ELR (cell line): ENCODE measurements at regions not wholly inside any gene's neighbourhood (a gene's known extent, or its start where the extent isn't known, plus 50 kb on each side); places are given as distances from the start of the nearest gene placed in this dataset.
"Not testable (repeated sequence)": the region's sequence is repeated elsewhere in the genome, so short reads cannot be mapped to it uniquely, and the experiment has no call there.

ENCODE experiments used
- DNase-seq: peaks from one replicate; pipeline ENCODE4 v3.0.0-alpha.2; 2015; ENCODE audit warnings: low read depth

DNA sequence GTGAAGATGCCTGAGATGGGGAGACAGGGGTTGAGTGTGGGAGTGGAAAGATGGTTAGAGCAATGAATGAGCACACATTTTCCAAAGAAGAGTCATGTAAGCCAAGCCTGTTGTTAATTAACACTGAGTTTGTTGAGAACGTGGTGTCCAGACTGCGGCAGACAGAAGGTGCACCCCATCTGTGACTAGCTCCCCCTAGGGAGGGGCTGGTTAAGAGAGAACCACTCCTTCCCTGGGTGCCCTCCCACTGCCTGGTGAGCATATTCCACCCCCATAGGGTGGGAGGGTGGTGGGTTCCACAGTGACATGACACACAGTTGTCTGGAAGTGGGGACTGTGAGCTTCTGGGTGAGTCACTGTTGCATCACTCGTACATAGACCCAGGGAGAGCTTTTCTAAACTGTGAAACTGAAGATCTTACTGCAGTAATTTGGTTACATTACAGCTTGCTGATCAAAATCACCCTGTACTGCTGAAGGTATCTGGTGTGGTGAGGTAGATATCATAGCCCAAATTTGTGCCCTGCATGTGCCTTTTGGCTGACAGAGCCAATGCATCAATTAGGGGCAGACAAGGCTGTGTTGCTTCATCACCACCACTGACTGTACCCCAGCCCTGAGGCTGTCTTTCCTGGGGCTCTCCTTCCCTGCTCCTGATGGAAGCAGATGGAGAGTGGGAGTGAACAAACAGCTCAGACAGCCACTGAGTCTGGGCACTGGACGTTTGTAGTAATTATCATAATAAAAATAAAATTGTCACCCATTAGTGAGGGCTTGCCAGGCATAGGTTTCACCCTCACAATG lies 150.9 kb downstream of the EMP1 start:
- peak; percentile 79 for DNase-seq

DNA sequence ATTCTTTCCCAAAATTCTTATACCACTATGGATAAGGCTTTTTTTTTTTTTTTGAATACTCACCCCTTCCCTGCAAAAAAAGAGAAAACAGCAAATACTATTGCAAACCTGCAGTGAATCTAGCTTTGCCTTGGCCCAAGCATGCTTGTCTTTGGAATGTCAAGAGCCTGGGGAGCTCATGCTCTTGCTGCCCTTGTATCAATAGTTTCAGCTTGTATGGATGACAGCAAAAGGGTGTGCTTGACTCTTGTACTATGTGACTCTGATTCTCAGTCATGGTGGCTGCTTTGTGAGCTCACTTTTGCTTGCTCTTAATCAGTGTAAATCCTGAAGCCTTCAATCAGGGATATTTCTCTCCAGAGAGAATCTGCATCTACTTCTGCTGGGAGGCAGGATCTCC lies 149.2 kb downstream of the EMP1 start:
- DNase-seq = no peak

DNA sequence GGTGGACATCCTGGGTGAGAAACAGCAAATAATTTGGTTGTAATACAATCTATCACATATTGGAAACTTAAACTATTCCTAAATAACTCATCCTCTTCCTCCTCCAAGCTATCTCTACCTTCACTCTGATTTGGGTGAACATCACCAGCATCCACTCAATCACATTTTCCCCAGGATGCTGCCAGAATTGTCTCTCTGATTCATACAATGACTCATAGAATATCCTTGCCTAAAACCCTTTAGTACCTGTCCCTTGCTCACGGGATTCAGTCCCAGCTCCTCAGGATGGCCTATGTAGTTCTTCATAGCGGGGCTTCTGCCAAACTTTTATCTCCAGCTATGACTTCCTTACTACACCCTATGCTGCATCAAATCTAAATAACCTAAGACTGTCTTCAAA lies 146.8 kb downstream of the EMP1 start:
- peak; percentile 37 for DNase-seq

DNA sequence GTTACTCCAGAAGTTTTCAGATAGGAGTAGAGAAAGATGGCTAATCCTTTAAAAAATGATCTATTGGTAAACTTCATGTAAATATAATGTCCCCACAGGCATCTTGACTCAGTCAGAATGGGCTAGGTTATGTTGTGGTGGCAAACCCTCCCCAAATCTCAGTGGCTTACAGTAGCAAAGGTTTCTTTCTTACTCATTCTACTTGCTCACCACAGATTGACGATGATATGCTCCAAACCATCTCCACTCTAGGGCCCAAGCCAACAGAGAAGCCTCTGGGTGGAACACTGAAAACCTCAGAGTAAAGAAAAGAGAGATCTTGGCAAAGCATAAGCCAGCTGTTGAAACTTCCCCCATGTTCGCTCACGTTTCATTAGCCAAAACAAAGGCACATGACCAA lies 146.4 kb downstream of the EMP1 start:
- DNase-seq = peak; percentile 15

DNA sequence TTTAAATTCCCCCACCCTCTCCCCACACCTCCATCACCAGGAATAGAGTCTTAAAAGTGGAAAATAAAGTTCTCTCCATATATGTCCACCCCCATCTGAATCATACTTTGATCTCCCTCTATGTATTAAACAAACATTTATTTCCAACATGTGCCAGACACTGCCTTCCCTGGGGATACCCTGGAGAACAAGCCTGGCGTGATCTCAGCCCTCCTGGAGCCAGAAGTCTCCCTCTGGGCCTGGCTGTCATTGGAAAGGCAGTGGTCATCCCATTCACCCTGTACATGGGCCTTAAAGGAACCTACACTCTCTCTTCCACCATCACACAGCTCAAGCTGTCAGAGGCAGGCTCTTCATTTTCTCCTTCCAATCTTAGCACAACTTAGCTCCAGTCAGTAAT lies 143.6 kb downstream of the EMP1 start:
- no peak for DNase-seq

DNA sequence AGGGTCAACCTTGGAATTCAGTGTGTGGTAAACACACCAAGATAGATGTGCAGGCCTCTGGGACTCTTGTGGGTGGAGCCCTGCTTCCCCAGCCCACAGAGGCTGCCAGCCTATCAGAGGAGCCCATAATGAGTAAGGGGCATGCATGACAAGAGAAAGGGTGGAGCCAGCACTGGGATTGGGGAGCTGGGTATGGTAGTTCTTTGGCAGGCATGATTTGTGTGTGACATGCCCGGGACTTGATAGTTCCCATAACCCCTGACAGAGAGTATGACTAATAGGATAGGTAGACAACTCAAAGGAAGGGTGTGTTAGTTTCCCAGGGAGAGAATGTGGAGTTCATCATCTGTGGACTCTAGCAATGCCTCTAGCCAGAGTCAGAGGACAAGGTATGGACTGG lies 143.0 kb downstream of the EMP1 start:
- DNase-seq = peak; percentile 60

DNA sequence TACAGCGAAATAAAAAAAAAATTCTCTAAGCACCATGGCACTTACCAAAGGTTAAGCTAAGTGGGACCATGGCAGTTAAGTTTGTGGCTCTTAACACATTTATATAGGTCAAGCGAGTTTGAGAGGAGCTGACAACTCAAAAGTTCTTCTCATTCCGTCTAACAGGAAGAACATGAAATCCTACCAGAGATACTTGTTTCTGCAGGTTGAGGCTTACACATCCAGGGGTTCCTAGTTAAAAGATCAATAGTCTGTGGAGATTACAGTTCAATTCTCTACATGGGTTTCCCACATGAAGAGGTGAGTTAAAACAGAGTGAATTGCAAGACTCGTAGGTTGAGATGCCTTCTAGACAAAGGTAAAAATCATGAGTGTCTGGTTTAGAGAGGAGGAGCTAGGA lies 142.6 kb downstream of the EMP1 start:
- no peak for DNase-seq

DNA sequence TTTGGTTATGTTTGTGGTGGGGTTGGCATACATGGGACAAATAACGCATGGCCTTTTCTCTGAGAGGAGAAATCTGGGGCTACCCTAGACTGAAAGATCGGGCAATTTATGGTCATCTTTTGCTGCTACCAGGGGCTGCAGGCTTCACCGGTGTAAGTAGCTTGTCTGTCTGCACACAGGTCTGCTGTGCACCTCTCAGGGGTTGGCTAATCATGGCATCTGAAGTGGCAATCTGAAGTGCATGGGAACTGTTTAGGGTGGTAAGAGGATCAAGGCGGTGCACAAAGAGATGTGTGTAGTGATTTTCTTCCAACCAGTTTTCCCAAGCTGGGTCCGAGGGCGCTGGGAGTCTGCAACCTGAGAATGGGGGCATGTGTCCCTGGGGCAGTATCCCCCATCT lies 141.3 kb downstream of the EMP1 start:
- DNase-seq = no peak

DNA sequence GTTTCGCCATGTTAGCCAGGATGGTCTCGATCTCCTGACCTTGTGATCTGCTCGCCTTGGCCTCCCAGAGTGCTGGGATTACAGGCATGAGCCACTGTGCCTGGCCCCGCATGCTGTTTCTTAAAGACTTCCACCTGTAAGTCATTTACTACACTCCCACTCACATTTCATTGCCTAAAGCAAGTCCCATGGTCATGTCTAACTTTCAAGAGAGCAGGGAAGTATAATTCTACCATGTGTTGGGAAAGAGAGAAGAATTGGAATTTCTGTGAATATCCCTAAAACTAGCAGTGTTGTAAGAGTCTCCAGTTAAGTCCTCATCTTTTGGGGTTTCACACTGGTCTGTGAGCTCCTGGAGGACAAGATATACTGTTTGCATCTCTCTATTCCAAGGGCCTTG lies 139.7 kb downstream of the EMP1 start:
- no peak for DNase-seq

DNA sequence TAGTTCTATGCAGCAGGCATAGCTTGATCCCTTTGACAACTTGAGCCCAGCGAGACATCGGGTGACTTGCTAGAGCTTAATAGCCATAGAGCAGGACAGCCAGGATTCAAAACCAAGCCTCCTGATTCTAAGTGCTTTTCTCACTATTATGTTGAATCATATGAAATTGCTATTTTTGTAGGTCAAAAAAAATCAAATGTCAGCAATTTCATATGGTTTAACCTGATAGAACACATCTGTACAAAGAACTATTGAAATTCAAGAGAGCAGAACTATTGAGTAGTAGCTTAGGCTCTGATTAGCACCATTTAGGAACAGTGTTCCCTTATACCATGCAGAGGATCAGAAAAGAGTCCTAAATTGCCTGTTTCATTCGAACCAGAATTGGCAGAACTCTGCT lies 132.0 kb downstream of the EMP1 start:
- DNase-seq = no peak

DNA sequence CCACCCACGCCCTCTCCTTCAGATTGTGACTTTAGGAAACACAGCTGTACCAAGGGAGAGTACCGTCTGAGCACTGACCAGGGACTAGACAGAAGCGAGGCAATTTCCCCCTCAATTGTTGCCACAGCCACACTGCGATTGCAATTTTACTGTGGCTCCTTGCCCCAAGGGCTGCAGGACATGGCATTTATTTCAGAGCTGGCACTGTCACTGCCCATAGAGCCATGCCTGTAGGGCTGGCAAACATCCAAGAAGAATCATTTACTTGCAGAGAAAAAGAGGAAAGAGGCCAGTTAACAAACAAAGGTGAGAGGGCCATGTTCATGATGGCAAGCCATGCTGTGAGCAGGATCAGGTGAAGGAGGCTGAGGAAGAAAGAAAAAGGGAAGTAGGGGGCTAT lies 129.6 kb downstream of the EMP1 start:
- DNase-seq = no peak

DNA sequence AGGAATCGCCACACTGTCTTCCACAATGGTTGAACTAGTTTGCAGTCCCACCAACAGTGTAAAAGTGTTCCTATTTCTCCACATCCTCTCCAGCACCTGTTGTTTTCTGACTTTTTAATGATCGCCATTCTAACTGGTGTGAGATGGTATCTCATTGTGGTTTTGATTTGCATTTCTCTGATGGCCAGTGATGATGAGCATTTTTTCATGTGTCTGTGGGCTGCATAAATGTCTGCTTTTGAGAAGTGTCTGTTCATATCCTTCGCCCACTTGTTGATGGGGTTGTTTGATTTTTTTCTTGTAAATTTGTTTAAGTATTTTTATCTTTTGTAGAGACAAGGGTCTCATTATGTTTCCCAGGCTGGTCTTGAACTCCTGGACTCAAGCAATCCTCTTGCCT lies 128.5 kb downstream of the EMP1 start:
- not testable (repeated sequence) for DNase-seq

DNA sequence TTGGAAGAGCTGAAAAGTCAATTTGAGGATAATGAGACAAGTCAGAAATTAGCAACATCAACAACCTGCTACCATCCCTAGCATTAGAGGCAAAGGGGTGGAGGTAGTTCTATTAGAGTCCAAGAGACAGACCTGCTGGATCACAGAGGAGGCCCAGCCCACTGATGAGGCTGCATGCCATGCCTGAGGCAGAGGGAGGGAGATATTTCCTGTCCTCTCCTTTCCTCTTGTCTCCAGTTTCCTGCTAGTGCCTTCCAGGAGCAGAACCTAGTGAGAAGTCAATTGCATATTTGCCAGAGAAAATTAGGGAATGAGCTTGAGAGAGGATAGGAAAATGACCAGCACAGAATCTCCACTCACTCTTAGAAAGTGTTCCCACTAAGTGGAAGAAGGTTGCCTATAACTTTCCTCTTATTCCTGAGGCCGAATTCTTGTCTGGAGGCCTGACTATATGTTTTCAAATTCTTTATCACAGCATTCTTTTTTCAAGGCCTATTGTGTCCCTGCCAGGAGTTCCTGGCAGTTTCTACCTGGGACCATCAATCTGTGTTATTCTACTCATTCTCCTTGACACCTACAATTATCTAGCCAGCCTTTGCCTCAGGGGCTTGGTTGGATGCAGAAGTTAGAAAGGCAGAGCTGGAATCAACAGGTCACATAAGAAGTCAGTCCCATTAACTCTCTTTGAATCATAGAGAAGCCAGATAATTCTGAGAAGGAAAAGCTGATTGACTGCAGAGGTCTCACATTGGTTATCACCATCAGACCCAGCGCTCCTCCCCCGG lies 121.9 kb downstream of the EMP1 start:
- no peak for DNase-seq

DNA sequence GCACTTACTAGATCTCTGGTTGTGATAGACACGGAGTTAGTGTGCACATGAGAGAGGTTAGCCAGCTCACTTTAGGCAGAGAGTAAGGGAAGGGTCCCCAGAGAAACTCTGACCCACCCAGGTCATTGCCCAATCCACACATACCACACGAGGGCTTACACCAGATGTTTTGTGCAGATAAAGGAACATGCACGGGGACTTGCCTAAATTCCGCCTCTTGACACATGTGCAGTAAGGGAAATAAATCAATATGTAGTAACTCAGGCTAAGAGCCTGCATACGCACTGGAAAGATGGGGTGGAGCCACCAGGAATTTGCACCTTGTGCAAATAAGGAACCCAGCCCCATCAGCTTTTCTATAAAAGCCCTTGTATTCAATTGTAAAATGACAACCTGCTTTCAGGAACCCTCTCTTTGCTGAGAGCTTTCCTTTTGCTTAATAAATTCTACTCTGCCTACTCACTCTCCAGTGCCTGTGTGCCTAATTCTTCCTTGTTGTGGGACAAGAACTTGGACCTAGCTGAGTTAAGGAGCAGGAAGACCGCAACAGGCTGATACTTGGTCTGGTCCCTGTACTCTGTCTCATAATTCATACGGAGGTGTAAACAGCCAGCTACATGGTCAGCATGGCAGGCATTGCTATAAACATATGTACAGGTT lies 120.2 kb downstream of the EMP1 start:
- no peak for DNase-seq

DNA sequence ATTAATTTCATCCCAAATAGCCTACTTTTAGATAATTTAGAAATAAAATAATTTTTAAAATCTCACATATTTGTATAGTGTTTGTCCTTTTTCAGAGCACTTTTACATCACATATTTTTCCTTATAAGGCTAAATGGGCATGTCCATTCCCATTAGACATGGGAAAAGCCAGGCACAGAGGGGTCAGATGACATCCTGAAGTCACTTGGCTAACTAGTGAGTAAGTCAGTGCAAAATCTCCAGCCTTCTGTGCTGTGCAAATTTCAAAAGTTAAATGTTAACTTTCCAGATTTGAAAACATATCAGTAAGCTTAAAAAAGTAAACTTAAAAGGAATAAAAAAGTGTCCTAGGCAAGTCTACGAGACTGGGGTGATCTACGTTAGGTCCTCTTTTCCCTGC lies 117.4 kb downstream of the EMP1 start:
- no peak for DNase-seq

DNA sequence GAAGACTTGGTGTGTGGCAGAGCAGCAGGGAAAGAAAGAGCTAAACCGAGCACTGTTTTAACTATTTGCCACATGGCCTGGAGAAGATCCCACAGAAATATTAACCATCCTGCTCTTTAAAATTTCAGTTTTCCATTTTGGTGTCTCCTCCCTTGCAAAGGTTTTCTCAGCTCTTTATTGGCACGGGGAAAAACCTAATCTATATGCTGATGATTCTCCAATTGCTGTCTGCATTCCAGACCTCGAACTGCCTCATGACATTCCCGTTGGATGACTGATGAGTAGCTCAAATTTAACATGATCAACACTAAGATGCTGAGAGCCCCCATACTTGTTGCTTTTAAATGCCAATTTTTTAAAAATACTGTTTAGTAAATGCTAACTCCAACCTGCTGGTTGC lies 115.0 kb downstream of the EMP1 start:
- DNase-seq = no peak

DNA sequence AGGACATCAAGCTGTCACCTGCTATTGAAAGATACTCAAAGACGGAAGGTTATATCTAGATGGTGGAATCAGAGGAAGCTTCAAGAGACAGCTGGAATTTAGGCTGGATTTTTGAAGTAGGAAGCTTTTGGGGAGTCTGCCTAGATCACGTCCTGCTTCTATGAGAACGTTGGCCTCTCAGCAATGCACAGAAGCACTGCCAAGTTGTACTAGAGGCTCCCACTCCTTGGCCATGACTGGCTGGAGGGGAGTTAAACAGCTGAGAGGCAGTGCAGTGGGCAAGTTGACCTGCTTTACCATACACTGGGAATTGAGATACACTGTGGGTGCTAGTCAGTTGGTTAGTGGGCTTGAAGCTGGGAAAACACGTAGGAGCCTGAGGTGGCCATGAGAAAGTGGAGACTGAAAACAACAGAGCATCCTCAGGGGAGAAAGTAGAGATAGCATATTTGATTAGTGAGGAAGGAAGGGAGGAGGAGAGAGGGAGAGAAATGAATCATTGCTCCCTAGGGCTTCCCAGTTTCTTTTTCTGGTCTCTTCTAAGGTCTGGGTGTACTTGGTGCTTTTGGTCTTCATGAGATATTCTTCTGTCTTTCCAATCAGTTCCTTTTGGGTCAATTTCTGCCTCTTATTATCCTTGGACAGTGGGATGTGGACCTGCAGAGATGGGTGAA lies 110.8 kb downstream of the EMP1 start:
- DNase-seq = no peak

DNA sequence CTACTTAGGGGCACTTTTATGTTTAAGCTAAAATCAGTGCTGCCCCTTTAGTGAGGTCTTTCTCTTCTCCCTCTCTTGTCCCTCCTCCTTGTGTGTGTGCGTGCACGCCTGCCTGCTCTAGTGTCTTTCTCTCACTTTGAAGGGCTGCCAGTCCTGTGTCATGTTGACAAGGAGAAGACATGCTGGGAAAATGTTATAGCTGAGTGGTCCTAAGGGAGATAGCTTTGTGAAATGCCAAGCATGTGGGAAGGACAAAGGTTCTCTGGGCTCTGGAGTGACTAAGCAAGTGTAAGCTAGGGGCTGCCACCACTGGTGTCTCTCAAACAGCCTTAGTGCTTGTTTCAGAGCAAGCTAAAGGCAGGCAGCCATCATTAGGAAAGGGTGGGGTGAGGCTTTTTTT lies 108.4 kb downstream of the EMP1 start:
- no peak for DNase-seq

DNA sequence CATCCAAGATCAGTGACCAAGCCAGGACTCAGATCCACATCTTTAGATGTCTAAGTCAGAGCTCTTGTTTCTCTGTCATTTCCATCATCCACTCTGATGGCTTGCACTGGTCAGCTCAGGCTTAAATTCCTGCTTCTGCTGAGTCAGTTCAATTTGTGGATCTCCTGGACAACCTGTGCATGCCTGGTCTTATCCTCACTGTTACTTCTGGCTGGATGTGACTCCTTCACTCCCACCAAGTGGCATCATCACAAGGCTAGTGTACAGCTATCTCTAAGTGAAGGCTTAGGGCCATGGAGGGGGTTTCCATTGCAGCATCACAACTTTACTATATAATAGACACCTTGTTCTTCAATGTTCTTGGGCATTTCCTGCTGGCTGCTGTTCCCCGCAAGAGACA lies 102.9 kb downstream of the EMP1 start:
- DNase-seq = no peak

DNA sequence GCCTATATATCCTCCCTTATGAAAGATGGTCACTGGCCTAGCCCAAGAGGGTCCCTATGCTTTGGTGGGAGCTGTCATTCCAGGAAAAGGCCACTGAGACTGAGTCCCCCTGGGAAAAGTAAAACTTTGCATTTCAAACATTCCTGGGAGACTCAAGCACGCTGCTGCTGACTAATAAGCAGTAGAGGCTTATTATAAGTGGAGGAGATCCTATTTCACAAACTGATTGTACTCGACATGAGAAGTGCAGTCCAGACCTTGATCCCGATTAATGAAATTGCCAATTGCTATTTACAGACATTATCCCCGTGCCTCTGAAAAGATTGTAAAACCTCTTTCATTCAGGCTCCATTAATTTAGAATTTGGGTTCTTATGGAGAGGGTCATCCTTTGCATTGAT lies 96.6 kb downstream of the EMP1 start:
- no peak for DNase-seq

DNA sequence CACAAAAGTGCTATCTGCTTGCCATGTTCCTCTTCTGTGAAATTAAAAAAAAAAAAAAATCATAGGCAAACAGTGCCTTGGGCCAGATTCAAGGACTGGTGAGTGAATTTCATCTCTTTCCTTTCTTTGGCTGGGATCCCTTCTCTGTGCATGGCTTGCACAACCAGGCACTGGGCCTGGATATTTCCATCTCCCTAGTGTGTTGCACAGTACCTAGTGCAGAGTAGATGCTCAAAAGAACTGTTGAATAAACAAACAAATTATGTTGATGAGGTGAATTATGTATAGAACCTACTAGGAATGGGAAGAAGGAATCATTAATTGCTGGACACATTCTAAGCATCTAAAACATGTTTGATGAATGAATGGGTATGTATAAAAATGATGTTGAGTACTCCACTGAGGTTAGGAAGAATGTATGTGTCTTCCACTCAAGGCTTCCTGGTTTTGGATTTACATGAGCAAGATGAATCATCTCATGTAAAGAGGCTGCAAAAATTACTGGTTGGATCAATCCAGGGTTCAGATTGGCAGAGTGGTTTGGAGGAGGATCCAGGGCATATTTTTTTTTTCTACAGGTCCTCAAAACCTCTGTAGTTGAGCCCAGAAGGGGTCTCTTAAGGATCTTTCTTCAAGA lies 93.2 kb downstream of the EMP1 start:
- DNase-seq = no peak
